Liver (tissue), 8 donors: ENCODE measurements at regions not wholly inside any gene's neighbourhood (a gene's known extent, or its start where the extent isn't known, plus 50 kb on each side); places are given as distances from the start of the nearest gene placed in this dataset.

ENCODE experiments used
- DNase-seq: peaks from one replicate; pipeline ENCODE4 v3.0.0-alpha.2; 2017; ENCODE audit warnings: low spot score
- H3K27ac ChIP-seq, 2 donors: one replicate each; pipeline ENCODE4 v1.7.0; 2013; ENCODE audit warnings: inconsistent platforms in 2 of 2, low read length in 2 of 2, control low read depth in 1 of 2, low read depth in 1 of 2, mild to moderate bottlenecking in 1 of 2
- H3K27me3 ChIP-seq, 4 donors: one replicate each; pipeline versions ENCODE4 v1.6.1 to v1.7.0; 2013; ENCODE audit warnings: low read length in 3 of 4, inconsistent platforms in 1 of 4, mild to moderate bottlenecking in 1 of 4, moderate library complexity in 1 of 4; ENCODE audit not compliant: control insufficient read depth in 4 of 4, insufficient read depth in 4 of 4
- H3K36me3 ChIP-seq, 4 donors: one replicate each; pipeline versions ENCODE4 v1.6.1 to v1.7.0; 2013; ENCODE audit warnings: low read length in 3 of 4, mild to moderate bottlenecking in 3 of 4, low read depth in 1 of 4, moderate library complexity in 1 of 4; ENCODE audit not compliant: control insufficient read depth in 4 of 4, insufficient read depth in 3 of 4
- H3K4me1 ChIP-seq, 4 donors: one replicate each; pipeline versions ENCODE4 v1.6.1 to v1.7.0; 2013; ENCODE audit warnings: low read length in 3 of 4, mild to moderate bottlenecking in 3 of 4, moderate library complexity in 1 of 4; ENCODE audit not compliant: control insufficient read depth in 4 of 4, insufficient read depth in 4 of 4
- H3K4me3 ChIP-seq, 3 donors: one replicate each; pipeline versions ENCODE4 v1.6.1 to v1.7.0; 2013; ENCODE audit warnings: low read length in 3 of 3, control low read depth in 1 of 3, low read depth in 1 of 3, mild to moderate bottlenecking in 1 of 3
- H3K9ac ChIP-seq, 2 donors: one replicate each; pipeline ENCODE4 v1.7.0; 2013; ENCODE audit warnings: low read length in 2 of 2, mild to moderate bottlenecking in 2 of 2, moderate library complexity in 2 of 2, control low read depth in 1 of 2, low read depth in 1 of 2
- H3K9me3 ChIP-seq, 4 donors: one replicate each; pipeline versions ENCODE4 v1.6.1 to v1.7.0; 2013; ENCODE audit warnings: low read length in 3 of 4; ENCODE audit not compliant: control insufficient read depth in 4 of 4
- ATF3 ChIP-seq: IDR thresholded peaks from 2 replicates; pipeline ENCODE4 v1.6.1; 2016; ENCODE audit warnings: antibody characterized with exemption
- CTCF ChIP-seq: fragments of 150-350 bp; IDR thresholded peaks from 2 replicates; pipeline ENCODE4 v1.5.1; 2017; ENCODE audit warnings: improper control_type of control experiment, low read depth, low read length; ENCODE audit not compliant: missing input control
- EGR1 ChIP-seq, 2 donors: IDR thresholded peaks; 2 replicates each; pipeline ENCODE4 v1.6.1; 2016 to 2018; ENCODE audit warnings: antibody characterized with exemption in 2 of 2, low read depth in 2 of 2
- FOXA1 ChIP-seq: IDR thresholded peaks from 2 replicates; pipeline ENCODE4 v1.6.1; 2016; ENCODE audit warnings: antibody characterized with exemption
- GABPA ChIP-seq, 2 donors: IDR thresholded peaks in 1 of 2; conservative IDR thresholded peaks in 1 of 2; 2 replicates each; pipeline ENCODE4 v1.6.1; 2016; ENCODE audit warnings: antibody characterized with exemption in 2 of 2, mild to moderate bottlenecking in 1 of 2, moderate library complexity in 1 of 2
- HNF4A ChIP-seq, 2 donors: conservative IDR thresholded peaks; 2 replicates each; pipeline ENCODE4 v1.6.1; 2016; ENCODE audit warnings: antibody characterized with exemption in 2 of 2, mild to moderate bottlenecking in 2 of 2
- HNF4G ChIP-seq: IDR thresholded peaks from 2 replicates; pipeline ENCODE4 v1.6.1; 2016; ENCODE audit warnings: antibody characterized with exemption
- JUND ChIP-seq, 2 donors: IDR thresholded peaks; 2 replicates each; pipeline ENCODE4 v1.6.1; 2016; ENCODE audit warnings: antibody characterized with exemption in 2 of 2
- MAX ChIP-seq: IDR thresholded peaks from 2 replicates; pipeline ENCODE4 v1.6.1; 2016; ENCODE audit warnings: antibody characterized with exemption
- NR2F2 ChIP-seq: IDR thresholded peaks from 2 replicates; pipeline ENCODE4 v1.6.1; 2016; ENCODE audit warnings: antibody characterized with exemption
- RAD21 ChIP-seq, 2 donors: IDR thresholded peaks; 2 replicates each; pipeline ENCODE4 v1.6.1; 2016; ENCODE audit warnings: antibody characterized with exemption in 2 of 2, mild to moderate bottlenecking in 2 of 2
- REST ChIP-seq: IDR thresholded peaks from 2 replicates; pipeline ENCODE4 v1.6.1; 2016; ENCODE audit warnings: antibody characterized with exemption, mild to moderate bottlenecking
- RXRA ChIP-seq, 2 donors: IDR thresholded peaks; 2 replicates each; pipeline ENCODE4 v1.6.1; 2017 to 2018; ENCODE audit warnings: antibody characterized with exemption in 2 of 2, mild to moderate bottlenecking in 1 of 2
- TAF1 ChIP-seq: conservative IDR thresholded peaks from 2 replicates; pipeline ENCODE4 v1.6.1; 2016; ENCODE audit warnings: antibody characterized with exemption, mild to moderate bottlenecking
- YY1 ChIP-seq: IDR thresholded peaks from 2 replicates; pipeline ENCODE4 v1.6.1; 2016; ENCODE audit warnings: antibody characterized with exemption, mild to moderate bottlenecking
- ZBTB33 ChIP-seq: IDR thresholded peaks from 2 replicates; pipeline ENCODE4 v1.6.1; 2016; ENCODE audit warnings: antibody characterized with exemption
- WGBS: extraction: QIAGEN DNeasy Blood & Tissue Kit; methylation state at CpG from one replicate; pipeline ENCODE4 v1.1.7; 2013; 5-methylcytosine and 5-hydroxymethylcytosine counted together
- donor health status: healthy.
- donor health status: healthy.
- donor health status: healthy.
- donor health status: healthy.
- donor health status: healthy.

GRCh38 chr21:16169779-16170178, 440.0 kb downstream of the USP25 start:
- Histone ChIP-seq H3K27ac (no peak overlapping the region), H3K9me3 (no peaks in the 10 kb centered on the region), H3K4me3 (no peak overlapping the region), H3K4me1 (no peaks in the 10 kb centered on the region), H3K36me3 (no peaks in the 10 kb centered on the region), H3K9ac (no peak overlapping the region), H3K27me3 (no peaks in the 10 kb centered on the region)
- WGBS: 96% methylated on average over 1 of the region's 1 CpG
- TF ChIP-seq REST: no peak
- no peak for DNase-seq

GRCh38 chr21:16176570-16176969, 446.8 kb downstream of the USP25 start:
- TF ChIP-seq EGR1 (IDR thresholded peaks at IDR 0.05; ENCODE audit: low read depth in 2 of 2) (no peak), NR2F2 (no peak), REST (no peak), RAD21 (IDR thresholded peaks at IDR 0.05) (no peak), RXRA (IDR thresholded peaks at IDR 0.05) (no peak), GABPA (IDR thresholded peaks at IDR 0.05 in 1 of 2, conservative IDR thresholded peaks at IDR 0.05 in 1 of 2) (no peak), MAX (no peak), HNF4A (conservative IDR thresholded peaks at IDR 0.05) (no peak), YY1 (no peak), CTCF (no peak), FOXA1 (no peak), ATF3 (no peak), TAF1 (no peak), ZBTB33 (no peak), JUND (IDR thresholded peaks at IDR 0.05) (no peak), HNF4G (no peak)
- Histone ChIP-seq H3K9me3 (no peaks in the 10 kb centered on the region), H3K36me3 (no peaks in the 10 kb centered on the region), H3K4me3 (no peak overlapping the region), H3K27me3 (no peaks in the 10 kb centered on the region), H3K27ac (no peak overlapping the region), H3K4me1 (no peaks in the 10 kb centered on the region), H3K9ac (no peak overlapping the region)
- DNase-seq: no peak
